ENCODE measurements at regions not wholly inside any gene's neighbourhood (a gene's known extent, or its start where the extent isn't known, plus 50 kb on each side); places are given as distances from the start of the nearest gene placed in this dataset.
"Not testable (repeated sequence)": the region's sequence is repeated elsewhere in the genome, so short reads cannot be mapped to it uniquely, and the experiment has no call there.

GRCh38 chr3:66552846-66553245 lies 52.0 kb upstream of the LRIG1 start:
- DNase-seq (ENCODE audit: low read depth in 2 of 2): no peak

DNA sequence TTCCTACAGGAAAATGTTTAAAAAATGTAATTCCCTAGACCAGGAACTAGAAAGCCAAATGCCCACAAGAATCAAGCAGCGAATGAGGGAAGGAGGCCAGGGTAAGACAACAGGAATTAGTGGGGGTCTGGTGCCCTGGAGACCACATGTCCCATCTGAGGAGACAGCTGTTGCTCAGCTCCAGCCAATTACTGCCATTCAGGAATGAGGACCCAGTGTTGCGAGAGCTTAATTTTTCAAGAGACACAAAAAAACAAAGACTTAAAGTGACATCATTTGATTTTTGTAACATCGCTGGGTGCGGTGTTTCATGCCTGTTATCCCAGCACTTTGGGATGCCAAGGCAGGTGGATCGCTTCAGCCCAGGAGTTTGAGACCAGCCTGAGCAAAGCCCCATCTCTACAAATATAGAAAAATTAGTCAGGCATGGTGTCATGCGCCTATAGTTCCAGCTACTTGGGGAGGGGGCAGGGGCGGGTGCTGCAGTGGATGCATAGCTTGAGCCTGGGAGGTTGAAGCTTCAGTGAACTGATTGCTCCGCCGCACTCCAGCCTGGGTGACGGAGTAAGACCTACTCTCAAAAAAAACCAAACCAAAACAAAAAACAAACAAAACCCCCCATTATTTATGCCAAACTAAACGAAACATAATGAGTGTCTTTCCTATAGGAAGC lies 52.8 kb upstream of the LRIG1 start:
- no peak for DNase-seq (ENCODE audit: low read depth in 2 of 2)

DNA sequence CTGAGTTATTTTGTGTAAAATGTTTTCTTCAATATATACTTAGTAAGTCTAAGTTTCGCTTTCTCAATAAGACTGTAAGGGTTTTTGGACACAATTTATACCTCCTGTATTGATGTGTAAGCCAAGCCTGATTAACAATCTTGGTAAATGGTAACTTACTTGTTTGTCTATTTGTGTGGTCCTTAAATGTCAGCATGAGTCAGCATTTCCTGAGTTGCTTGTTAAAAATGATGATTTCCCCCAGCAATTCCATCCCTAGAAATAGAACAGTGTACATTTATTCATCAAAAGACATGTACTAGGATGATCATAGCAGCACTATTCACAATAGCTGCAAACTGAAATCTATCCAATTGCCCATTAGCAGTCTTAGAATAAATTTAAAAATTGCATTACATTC lies 53.4 kb upstream of the LRIG1 start:
- DNase-seq (ENCODE audit: low read depth in 2 of 2): no peak

GRCh38 chr3:66555214-66555844 lies 54.5 kb upstream of the LRIG1 start:
- DNase-seq (ENCODE audit: low read depth in 2 of 2): no peak

DNA sequence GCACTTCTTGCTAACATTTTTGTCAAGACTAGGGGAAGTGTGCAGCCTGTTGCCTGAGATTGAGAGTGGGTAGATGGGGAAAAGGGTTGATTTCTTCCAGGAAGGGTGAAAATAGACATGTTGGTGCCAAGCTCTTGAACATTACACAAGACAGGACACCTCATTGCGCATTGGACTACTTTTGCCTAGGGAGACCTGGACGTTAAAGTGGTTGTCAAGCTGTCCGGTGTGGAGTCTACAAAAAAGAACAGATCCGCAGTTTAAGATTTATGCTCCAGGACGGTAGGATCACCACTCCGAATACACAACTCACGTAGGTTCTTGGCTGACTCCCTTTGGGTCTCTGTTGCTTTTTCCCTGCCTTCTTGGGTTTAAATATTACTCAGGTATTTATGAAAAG lies 56.3 kb upstream of the LRIG1 start:
- no peak for DNase-seq (ENCODE audit: low read depth in 2 of 2)

- not testable (repeated sequence) for DNase-seq (ENCODE audit: low read depth in 2 of 2)
Observed at GRCh38 chr3:66559924-66560323, 59.1 kb upstream of the LRIG1 start.

DNA sequence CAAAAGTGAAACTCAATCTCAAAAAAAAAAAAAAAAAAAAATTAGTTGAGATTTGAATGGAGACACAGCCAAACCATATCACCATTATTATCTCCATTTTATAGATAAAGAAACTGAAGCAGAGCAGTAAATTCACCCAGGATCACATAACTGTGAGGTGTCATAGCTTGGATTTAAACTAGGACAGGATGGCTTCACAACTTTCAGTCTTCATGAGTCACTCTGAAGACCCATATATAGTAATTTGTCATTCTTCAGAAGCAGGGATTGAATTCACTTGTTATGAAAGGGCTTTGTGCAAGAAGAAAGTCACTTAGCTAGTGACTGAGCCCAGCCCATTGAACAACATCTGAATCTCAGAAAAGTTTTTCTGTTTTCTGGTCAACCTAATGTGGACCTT lies 60.5 kb upstream of the LRIG1 start:
- no peak for DNase-seq (ENCODE audit: low read depth in 2 of 2)

- no peak for DNase-seq (ENCODE audit: low read depth in 2 of 2)
Observed at GRCh38 chr3:66565301-66565700, 64.5 kb upstream of the LRIG1 start.

DNA sequence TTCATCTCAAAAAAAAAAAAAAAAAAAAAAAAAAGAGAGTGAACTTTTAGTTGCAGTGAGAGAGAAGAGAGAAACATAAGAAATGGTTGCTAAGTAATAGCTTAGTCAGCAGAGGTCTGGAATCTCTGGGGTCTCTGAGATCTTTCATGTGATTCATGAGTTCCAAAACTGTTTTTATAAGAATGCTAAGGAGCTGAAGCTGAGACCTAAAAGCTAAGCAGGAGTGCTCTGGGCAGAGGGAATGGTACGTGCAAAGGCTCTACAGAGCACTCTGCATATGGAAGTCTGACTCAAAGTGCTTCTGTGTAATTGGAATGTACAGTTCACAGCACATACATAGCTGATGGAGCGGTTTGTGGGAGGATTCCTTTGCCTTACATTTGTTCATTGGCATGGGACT lies 66.3 kb upstream of the LRIG1 start:
- DNase-seq (ENCODE audit: low read depth in 2 of 2): no peak

- no peak for DNase-seq (ENCODE audit: low read depth in 2 of 2)
Observed at GRCh38 chr3:66572090-66572675, 71.4 kb upstream of the LRIG1 start.

DNA sequence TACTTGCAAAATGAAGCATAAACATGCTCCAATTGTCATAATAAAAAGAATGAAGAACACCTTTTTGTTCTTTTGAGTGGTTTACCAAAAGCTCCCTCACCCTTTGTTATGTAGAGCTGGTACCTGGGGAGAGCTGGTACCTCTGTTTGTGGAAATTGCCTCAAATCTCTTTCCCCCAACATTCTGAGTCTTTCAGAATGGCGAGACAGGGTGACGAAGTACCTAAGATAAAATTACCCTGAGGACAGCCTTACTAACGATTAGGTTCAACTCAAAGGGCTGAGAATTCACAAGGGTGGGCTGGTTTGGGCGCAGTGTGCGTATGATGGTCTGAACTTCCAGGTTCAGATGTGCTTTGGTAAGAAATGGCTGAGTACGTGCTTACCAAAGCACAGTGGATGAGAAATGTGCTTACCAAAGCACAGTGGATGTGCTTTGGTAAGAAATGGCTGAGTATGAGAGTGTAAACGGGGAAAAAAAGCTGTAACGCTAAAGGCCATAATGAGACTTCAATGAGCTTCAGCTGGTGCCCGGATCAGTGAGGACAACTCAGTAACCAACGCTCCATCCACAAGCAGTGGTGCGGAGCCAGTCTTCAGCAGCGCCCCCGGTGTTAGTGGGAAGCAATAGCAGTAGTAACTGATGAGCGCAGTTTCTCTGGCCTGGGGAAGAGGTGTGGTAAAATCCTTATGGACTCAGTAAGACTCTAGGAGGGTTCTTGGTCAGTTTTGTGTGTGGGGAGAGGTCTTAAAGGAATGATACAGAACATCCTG lies 72.3 kb upstream of the LRIG1 start:
- no peak for DNase-seq (ENCODE audit: low read depth in 2 of 2)

DNA sequence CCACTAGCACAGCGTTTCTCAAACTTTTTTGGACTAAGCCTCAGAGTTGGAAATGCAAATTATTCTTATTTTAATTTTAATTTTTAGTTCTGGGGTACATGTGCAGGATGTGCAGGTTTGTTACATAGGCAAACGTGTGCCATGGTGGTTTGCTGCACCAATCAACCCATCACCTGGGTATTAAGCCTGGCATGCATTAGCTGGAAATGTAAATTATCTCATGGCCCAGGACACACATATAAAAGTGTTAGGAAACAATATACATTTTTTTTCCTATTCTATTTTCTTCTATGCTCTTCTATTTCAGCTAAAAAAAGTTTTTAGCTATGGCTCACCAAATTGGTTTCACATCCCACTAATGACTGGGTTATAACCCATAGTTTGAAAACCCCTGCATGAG lies 73.3 kb upstream of the LRIG1 start:
- no peak for DNase-seq (ENCODE audit: low read depth in 2 of 2)

DNA sequence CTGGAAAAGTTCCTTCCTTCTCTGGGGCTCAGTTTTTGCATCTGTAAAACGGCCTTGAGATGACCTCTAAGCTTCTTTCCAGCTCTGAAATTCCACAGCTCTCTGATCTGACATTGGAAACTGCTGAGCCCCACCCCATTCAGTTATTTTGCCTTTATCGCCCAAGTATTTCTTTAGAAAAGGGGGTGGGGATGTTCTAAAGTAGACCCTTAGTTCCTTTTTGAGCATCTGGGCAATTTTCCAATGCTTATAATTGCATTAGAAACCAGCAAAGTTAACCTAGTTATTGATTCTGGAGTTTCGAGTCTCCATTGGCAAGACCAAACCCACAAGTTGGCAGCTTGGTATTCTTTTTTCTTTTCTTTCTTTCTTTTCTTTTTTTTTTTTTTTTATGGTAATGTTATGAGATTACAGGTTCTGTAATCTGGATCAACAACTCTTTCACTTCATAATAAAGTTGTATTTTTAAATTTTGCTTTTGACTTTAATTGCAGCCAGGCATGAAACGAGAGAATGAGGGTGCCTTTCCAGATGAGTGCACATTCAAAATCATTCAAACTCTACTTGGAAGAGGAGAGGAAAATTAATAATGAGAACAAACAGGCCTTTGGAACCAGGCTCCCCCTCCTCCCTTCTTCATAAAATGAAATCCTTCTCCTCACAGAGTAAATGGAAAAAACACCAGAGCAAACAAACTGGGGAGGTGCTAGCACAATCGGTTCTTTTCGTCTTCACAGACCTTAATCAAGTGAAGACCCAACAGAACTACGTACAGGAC lies 76.8 kb upstream of the LRIG1 start:
- DNase-seq (ENCODE audit: low read depth in 2 of 2): no peak

GRCh38 chr3:66581256-66581655 lies 80.4 kb upstream of the LRIG1 start:
- no peak for DNase-seq (ENCODE audit: low read depth in 2 of 2)

DNA sequence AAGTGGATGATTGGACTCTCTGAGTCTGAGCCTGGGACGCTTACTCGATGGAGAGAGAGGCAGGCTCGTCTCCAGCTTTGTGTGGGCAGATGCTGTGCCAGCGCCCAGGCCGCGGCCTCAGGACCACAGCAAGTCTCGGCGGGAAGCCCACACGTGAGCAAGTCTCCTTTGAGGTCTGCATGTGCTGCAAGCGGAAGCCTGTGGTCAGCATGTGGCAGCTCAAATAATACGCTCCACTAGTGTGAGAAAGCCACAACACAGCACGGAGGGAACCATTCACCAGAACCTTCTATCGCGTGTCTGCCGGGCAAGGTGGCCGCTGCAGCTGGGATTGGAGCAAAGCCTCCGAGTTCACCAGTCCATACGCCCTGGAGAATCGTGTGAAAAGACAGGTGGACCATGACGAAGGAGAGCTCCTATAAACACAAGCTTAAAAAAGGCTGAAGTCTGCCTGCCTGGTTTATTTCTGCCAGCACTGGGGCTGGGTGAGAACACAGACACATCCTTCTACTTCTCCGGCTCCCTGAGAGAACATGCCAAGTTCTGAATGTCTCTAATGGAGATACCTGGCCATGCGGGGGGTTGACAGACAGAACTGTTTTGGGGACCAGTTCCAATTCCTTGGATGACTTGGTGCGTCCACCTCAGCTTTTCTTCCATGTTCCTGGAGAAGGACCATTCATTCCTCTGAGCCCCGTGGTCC lies 82.0 kb upstream of the LRIG1 start:
- DNase-seq (ENCODE audit: low read depth in 2 of 2): peak; percentile 35 to 36

DNA sequence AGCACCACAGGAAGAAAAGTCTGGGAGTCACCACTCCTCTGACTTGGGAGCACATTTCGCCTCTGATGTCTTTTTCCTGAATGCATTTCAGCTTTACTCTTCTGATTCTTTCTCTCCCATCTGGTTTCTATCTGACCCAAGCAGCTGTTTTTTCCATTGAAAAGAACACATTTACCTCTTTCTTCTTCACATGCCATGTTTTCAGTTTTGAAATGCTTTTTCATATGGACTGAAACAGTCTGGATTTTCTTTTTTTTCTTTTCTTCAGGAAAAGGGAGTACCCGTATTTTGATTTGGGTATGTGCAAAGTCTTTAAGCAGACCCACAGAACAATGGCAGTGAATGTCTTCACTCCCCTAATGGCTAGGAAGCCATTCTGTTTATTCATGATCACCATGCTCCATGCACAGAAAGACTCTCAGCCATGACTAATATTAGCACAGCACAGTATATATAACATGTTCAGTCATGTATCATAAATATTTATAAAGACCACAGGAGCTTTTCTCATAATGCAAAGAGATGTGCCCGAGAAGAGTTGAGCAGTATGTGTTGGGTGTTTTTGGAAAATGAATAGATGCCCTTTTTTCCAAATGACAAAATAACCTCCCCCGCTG lies 82.7 kb upstream of the LRIG1 start:
- DNase-seq (ENCODE audit: low read depth in 2 of 2): no peak

GRCh38 chr3:66585520-66586095 lies 84.8 kb upstream of the LRIG1 start:
- DNase-seq (ENCODE audit: low read depth in 2 of 2): no peak

DNA sequence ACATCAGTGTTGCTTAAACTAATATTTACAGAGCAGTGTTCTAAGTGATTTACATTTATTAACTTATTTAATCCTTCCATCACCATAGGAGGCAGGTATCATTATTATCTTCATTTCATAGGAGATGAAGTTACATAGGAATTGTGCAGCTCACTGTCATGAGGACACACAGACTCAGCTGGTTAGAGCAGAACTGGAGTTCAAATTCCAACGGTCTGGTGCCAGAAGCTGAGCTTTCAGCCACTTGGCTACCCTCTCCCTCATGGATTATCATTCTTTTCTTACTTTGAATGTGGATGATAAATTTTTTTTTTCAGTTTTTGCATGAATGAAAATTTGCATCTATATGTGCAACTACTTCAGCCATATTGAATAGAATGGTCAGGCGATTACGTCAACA lies 86.0 kb upstream of the LRIG1 start:
- DNase-seq (ENCODE audit: low read depth in 2 of 2): no peak

DNA sequence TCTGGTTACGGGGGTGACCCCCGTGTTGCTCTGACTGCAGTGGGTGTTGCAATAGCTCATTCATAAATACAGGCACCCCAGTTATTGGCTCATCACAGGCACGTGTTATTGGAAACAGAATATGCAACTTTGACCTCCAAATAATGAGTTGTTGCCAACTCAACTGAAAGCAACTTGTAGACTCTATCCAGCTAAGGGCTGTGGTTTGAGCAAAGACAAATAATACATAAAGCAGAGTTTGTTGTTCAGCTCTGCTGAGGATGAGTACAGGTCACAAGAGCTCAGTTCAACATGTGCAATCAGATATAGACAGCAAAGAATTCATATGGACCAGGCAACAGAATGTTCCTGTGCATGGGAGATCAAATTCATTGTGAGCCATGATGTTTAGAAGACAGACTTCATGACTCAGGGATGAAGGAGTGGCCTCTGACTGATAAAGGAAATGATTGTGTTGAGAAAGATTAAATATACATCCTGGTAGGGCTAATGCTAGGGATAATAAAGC lies 87.6 kb upstream of the LRIG1 start:
- DNase-seq (ENCODE audit: low read depth in 2 of 2): no peak

DNA sequence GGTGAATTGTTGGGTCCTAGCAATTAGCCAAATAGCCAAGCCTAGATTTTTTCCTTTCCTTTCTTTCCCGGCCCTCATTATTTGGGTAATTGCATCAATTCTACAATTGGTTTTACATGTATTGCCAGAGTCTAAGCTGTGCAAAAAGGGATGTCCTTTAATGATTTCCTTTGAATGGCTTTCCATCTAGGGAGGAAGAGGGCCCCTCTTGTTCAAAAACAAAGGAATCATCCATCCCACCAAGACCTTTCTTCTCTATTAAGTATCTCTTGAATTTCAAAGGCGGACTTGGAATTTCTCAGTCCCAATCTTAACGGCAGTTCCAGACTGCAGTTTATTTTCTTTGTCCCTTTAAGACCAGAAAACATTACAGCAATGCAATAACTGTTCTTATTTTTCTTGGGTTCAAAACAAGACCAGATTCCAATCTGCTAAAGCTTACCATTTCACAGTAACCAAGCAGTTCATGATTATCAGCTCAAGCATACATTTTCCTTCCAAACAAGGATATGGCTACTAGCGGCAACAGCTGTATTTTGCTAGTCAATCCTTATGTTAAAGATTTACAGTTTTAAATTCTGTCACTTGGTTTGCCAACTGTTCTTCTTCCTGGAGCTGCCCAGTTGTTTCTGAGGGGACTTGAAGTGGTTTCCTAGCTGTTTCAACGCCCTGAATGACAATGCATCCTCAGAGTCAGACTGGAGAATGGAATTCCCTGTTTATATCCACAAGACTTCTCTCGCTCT lies 91.4 kb upstream of the LRIG1 start:
- DNase-seq (ENCODE audit: low read depth in 2 of 2): no peak

All from stimulated activated CD8-positive, alpha-beta memory T cell treated with anti-CD3 and anti-CD28 coated beads, Interleukin-7, amount 100 ng/mL, for 4 hours (primary cell).